ENCODE measurements at regions not wholly inside any gene's neighbourhood (a gene's known extent, or its start where the extent isn't known, plus 50 kb on each side); places are given as distances from the start of the nearest gene placed in this dataset.
A peak's percentile ranks its signal among the peaks of the same experiment; 100 is the strongest.

- no peak for DNase-seq (ENCODE audit: low read depth)
- no peak overlapping the region for H3K4me3 ChIP-seq (ENCODE audit: control insufficient read depth, low read depth, low read length)
- TF ChIP-seq CTCF (conservative IDR thresholded peaks at IDR 0.05; ENCODE audit: control insufficient read depth, insufficient read depth, low read depth, low read length): no peak
Observed at GRCh38 chr5:124553911-124554310, 192.5 kb downstream of the ZNF608 start.

DNA sequence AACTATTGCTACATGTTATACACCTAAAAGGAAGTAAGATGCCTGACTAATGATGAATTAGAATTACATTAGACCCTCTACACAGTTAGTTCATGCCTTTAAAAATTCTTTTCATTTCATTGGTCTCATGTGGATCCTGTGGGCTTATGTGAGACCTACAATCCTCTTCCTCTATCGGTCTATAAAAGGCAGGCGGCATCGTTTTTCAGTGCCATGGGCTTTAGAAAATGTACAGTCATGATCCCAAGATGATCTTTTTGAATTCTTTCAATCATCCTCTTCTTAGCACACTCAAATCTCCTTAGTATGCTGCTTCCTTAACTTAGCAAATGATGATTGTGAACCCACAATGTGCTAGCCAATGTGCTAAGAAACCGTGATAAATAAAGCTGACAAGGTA, 193.9 kb downstream of the ZNF608 start:
- no peak for DNase-seq (ENCODE audit: low read depth)
- H3K4me3 ChIP-seq (ENCODE audit: control insufficient read depth, low read depth, low read length): no peak overlapping the region
- TF ChIP-seq CTCF (conservative IDR thresholded peaks at IDR 0.05; ENCODE audit: control insufficient read depth, insufficient read depth, low read depth, low read length): no peak

GRCh38 chr5:124551939-124552279, 194.5 kb downstream of the ZNF608 start:
- no peak for TF ChIP-seq CTCF (conservative IDR thresholded peaks at IDR 0.05; ENCODE audit: control insufficient read depth, insufficient read depth, low read depth, low read length)
- no peak for DNase-seq (ENCODE audit: low read depth)
- no peak overlapping the region for H3K4me3 ChIP-seq (ENCODE audit: control insufficient read depth, low read depth, low read length)

DNA sequence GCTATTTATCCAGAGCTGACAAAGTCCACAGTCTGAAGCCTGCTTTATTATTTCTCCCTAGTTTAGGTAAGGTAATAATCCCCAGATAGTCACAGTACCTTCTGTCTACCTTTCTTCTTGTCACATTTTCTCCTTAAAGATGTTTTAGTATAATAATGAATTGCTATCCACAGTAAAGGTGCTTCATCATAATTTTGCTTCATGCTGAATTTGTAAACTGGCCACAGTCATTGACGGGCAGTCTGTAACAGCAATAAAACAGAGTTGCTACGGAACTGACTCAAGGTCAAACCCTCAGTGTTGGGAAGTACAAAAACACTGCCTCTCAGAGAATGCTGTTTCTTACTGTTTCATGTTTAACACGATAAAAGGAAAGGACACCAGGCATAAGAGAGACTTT, 195.7 kb downstream of the ZNF608 start:
- TF ChIP-seq CTCF (conservative IDR thresholded peaks at IDR 0.05; ENCODE audit: control insufficient read depth, insufficient read depth, low read depth, low read length): no peak
- H3K4me3 ChIP-seq (ENCODE audit: control insufficient read depth, low read depth, low read length): no peak overlapping the region
- DNase-seq (ENCODE audit: low read depth): no peak

GRCh38 chr5:124549891-124550436, 196.5 kb downstream of the ZNF608 start:
- no peak overlapping the region for H3K4me3 ChIP-seq (ENCODE audit: control insufficient read depth, low read depth, low read length)
- DNase-seq (ENCODE audit: low read depth): no peak
- TF ChIP-seq CTCF (conservative IDR thresholded peaks at IDR 0.05; ENCODE audit: control insufficient read depth, insufficient read depth, low read depth, low read length): no peak

GRCh38 chr5:124546643-124547042, 199.8 kb downstream of the ZNF608 start:
- no peak for TF ChIP-seq CTCF (conservative IDR thresholded peaks at IDR 0.05; ENCODE audit: control insufficient read depth, insufficient read depth, low read depth, low read length)
- no peak overlapping the region for H3K4me3 ChIP-seq (ENCODE audit: control insufficient read depth, low read depth, low read length)
- DNase-seq (ENCODE audit: low read depth): peak; percentile 33

Data from fibroblast of mammary gland (primary cell).